Caki2 (cell line): ENCODE measurements at regions not wholly inside any gene's neighbourhood (a gene's known extent, or its start where the extent isn't known, plus 50 kb on each side); places are given as distances from the start of the nearest gene placed in this dataset.
"Not testable (repeated sequence)": the region's sequence is repeated elsewhere in the genome, so short reads cannot be mapped to it uniquely, and the experiment has no call there.

ENCODE experiments used
- DNase-seq: peaks from one replicate; pipeline ENCODE4 v3.0.0-alpha.2; 2015; ENCODE audit warnings: low read depth
- in situ Hi-C: cut with HindIII; loops from 2 replicates; pipeline ENCODE4 v1.10.0; 2016; ENCODE audit warnings: low sequenced_read_pairs, low pct_unique_long_range_greater_than_20kb, mixed read lengths

DNA sequence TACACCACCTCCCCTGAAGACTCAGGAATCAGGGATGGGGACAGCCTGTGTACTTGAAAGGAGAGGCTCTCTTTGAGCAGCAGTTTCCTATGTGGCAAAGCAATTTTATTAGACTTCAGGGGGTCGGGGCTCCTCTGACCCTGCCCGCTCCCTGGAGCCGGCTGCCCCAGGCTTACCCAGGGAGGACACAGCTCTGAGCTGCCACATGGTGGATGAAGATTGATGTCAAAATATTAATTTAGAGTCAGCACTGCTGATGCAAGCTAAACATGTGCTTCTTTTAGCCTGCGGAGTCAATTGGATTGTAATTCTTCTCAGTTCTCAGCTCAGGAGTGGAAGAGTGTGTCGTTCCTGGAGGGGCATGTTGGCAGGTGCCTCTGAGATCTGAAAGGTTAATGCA lies 606.1 kb downstream of the KIF4B start:
- DNase-seq: no peak
- in situ Hi-C loops: no loop called here

GRCh38 chr5:155620821-155621410 lies 607.4 kb downstream of the KIF4B start:
- DNase-seq: no peak
- in situ Hi-C loops: no loop called here

- in situ Hi-C loops: no loop called here
- DNase-seq: no peak
These were observed 611.2 kb downstream of the KIF4B start for GRCh38 chr5:155624597-155625241.

GRCh38 chr5:155625315-155625714 lies 611.8 kb downstream of the KIF4B start:
- DNase-seq: no peak
- in situ Hi-C loops: no loop called here

- in situ Hi-C loops: no loop called here
- no peak for DNase-seq
These were observed 612.5 kb downstream of the KIF4B start for GRCh38 chr5:155625897-155626543.

GRCh38 chr5:155626592-155626991 lies 613.0 kb downstream of the KIF4B start:
- in situ Hi-C loops: no loop called here
- no peak for DNase-seq

DNA sequence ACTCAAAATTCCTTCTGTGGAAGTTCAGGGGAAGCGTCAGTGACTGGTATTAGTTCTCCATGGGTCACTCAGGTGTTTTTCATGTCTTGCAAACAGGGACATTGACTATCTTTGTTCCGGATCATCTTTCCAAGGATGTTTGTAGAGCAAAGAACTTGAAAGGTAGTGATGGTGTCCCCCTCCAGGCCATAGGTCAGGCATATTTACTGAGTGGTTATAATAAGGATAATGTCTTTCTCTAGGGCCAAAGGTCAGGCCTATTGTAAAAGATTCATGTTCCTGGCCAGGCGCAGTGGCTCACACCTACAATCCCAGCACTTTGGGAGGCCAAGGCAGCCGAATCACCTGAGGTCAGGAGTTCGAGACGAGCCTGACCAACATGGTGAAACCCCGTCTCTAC lies 614.8 kb downstream of the KIF4B start:
- no peak for DNase-seq
- in situ Hi-C loops: no loop called here

- in situ Hi-C loops: no loop called here
- DNase-seq: no peak
These were observed 616.0 kb downstream of the KIF4B start for GRCh38 chr5:155629597-155629996.

DNA sequence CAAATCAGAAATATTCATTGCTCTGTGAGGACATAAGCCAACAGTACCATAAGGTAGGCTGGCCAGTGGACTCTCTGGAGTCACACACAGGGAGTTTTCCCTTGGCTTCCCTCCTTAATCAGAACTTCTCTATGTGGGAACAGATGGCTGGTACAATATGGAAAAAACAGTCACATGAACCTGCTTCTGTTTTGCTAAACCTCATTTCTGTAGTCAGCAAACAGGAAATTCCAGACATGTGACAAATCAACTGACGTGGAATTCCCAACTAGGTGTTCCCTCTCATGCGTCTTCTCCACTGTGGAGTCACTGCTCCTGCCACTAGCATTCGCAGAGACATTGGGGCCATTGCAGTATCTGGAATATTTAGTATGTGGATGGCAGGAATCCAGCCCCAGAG lies 617.6 kb downstream of the KIF4B start:
- in situ Hi-C loops: no loop called here
- DNase-seq: peak; percentile 9

GRCh38 chr5:155633338-155633957 lies 619.9 kb downstream of the KIF4B start:
- DNase-seq: no peak
- in situ Hi-C loops: no loop called here

- DNase-seq: no peak
- in situ Hi-C loops: no loop called here
These were observed 636.1 kb downstream of the KIF4B start for GRCh38 chr5:155649666-155650065.

DNA sequence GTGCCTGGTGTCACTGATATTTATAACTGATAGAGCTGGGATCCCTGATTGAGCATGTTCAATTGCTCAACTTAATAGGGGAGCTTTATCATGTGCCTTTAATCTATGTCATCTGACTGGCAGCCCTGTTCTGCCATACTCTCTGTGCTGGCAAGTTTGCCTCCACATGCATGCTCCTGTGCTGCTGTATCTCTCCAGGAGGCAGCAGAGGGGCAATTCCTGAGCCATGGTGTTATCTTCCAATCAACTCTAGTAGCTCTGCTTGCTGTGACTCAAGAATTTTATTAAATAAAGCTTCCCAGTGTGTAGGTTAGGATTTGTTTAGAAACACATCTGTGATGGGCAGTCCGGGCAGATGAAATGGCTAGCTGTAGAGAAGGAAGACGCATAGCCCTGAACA lies 642.0 kb downstream of the KIF4B start:
- DNase-seq: no peak
- in situ Hi-C loops: no loop called here

GRCh38 chr5:155661859-155662258 lies 648.3 kb downstream of the KIF4B start:
- no peak for DNase-seq
- in situ Hi-C loops: no loop called here

DNA sequence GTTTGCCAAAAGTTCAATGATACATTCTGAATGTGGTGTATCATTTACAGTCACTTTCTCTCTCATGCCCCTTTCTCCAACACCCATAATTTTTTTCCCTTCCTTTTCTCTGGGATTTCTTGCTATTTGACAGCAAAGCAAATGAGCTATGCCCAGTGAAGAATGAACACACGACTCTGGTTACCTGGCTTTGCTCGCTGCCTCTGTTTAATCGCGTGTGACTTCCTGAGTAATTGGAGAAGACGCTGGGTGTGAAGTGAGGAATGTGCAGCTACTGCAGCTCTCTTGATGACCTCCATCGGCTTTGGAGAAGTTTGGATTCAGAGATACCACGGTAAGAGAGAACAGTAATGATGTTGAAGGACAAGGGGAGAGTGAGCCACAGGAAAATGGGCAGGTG lies 651.8 kb downstream of the KIF4B start:
- no peak for DNase-seq
- in situ Hi-C loops: no loop called here

GRCh38 chr5:155672001-155672400 lies 655.0 kb upstream of the SGCD start:
- in situ Hi-C loops, DNase-seq: not testable (repeated sequence)

DNA sequence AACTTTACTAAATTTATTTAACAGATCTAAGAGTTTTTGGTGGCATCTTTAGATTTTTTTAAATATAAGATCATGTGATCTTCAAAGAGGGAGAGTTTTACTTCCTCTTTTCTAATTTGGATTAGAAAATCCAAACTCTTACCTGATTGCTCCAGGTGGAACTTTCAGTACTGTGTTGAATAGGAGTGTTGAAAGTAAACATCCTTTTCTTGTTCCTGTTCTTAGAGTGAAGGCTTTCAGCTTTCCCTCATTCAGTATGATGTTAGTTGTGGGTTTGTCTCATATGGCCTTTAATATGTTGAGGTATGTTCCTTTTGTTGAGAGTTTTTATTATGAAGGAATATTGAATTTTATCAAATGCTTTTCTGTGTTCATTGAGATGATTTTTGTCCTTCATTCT lies 650.0 kb upstream of the SGCD start:
- in situ Hi-C loops: no loop called here
- DNase-seq: no peak

GRCh38 chr5:155678371-155678770 lies 648.6 kb upstream of the SGCD start:
- DNase-seq: no peak
- in situ Hi-C loops: no loop called here

DNA sequence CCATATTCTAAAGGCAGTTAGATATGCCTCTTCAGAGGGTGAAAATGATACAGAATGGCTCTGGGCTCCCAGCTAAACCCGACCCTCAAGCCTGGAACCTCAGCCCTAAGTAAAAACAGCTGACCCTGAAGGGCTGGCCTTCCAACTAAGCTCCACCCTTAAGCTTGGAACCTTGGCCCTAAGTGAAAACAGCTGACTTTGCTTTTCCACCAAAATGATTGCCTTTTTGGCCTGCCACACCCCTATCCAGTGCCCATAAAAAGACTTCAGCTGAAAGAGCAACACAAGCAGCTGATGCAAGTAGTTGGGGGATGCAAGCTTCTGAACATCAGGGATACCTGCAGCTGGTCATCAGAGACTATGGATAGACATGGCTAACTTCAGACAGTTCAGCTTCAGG lies 647.4 kb upstream of the SGCD start:
- in situ Hi-C loops: no loop called here
- no peak for DNase-seq

DNA sequence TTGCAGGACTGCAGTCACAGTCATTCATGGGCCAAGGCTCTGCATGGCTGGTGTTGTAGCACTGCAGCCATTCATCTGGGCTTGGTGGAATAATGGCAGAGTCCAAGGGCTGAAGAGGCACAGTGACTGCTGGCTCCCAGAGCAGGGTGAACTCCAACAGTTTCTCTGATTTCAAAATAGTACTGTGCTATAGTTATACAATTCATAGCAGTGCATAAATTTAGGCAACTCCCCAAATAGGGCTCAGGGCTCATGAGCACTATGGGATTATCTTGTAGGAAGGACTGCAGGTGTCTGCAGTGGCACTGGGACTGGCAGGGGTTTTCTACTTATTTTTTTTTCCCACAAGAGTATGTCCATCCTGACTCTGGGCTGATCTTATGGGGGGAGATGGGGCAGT lies 642.5 kb upstream of the SGCD start:
- DNase-seq: no peak

More for the DNA sequence above, 642.5 kb upstream of the SGCD start:
- in situ Hi-C loops: no loop called here
